HG03196 (cell line): ENCODE measurements at regions not wholly inside any gene's neighbourhood (a gene's known extent, or its start where the extent isn't known, plus 50 kb on each side); places are given as distances from the start of the nearest gene placed in this dataset.

ENCODE experiments used
- ATAC-seq: cut with Tn5 transposase; IDR thresholded peaks from one replicate; pipeline ENCODE4 v1.9.1; 2021; ENCODE audit not compliant: unreplicated experiment

DNA sequence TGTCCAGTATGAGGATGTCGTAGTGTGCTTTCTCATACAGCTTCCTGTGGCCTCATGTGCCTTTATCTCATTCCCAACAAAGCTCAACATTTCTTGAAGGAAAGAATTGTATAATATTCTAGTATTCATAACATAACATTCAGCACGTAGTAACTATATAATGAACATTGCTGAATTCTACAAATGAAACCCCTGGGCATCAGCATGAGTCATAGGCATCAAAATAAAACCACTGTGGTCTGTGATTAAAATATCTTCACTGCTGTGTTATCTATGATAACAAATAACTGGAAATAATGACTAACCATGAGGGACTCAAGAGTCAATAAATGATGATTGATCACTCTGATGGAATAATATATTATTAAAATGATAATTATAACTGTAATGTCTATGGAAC, 255.2 kb downstream of the EMP1 start:
- no peak for ATAC-seq

DNA sequence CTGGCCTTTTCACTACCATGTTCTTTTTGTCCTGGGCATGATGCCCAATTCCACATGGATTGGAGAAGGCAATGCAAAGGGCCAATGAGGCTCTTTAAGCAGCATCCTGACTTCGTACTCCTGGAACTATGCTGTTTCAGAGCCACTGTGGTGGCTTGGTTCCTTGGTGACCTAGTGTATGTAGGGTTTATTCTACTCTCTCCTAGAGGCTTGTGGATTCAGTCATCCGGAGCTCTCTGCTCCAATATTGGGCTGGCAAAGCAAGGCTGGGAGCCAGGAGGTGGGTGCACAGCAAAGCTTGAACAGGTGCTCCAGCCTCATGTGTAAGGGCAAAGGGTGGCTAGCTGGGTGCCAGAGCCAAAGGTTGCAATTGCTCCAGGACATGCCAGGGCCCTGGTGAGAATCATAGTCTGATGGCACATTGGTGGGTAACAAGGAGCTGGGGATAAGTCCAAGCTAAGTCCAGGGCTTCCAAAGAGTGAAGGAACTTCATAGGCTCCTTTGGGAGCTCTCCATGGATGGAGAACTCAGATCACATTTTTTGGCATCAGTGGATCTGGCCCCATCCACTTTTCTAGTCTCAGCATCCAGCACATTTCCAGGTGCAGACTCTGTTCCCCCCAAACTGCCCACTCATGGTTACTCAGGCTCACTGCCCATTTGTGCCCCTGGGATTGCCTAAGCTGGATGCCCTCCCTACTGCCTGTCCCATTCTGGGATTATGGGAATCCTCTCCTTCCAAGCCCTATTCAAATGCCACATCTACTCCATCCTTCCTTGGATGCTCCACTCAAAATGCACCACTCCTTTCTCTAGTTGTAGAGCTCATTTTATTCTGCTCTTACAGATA, 253.9 kb downstream of the EMP1 start:
- no peak for ATAC-seq

DNA sequence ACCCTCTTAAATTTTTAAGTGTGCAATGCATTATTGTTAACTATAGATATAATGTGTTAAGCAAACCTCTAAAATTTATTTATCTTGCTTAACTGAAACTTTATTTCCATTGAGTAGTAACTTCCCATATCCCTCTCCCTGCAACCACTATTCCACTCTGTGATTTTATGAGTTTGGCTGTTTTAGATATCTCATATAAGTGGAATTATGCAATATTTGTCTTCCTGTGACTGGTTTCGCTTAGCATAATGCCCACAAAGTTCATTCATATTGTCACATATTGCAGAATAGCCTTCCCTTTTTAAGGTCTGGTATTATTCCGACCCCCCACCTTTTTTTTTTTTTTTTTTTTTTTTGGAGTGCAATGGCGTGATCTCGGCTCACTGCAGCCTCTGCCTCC, 247.6 kb downstream of the EMP1 start:
- no peak for ATAC-seq

DNA sequence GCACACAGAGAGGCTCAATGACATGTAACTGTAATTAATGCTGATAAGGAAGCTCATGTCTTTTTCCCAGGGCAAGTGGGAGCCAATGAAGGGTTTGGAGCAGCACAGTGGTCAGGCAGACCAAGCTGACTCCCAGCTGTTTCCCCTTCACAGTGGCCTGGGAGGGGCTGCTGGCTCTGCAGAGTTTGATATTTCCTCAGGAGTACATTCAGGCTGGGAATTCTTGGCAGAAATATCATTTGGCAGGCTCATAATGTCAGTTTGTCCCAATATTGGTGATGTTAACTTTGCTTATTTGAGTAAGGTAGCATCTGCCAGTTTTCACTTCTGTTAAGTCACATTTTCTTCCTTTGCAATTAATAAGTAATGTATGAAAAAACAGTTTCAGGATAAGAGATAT, 247.0 kb downstream of the EMP1 start:
- no peak for ATAC-seq

DNA sequence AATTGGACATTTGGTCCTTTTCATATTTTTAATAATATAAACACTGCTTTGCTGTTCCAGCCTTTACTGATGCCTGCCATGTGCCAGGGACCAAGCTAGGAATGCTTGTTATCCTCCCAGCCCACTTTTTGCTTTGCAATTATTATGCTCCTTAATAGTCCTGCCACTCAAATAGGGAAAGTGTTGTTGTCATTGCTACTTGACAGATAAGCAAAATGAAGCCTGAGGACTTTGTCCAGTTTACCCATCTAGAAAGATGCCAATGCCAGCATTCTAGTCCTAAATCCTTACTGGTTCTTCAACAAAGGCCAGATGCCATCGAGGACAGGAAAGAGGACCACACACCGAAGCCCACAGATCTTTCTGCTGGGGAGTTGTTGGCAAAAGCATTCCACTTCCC, 246.5 kb downstream of the EMP1 start:
- ATAC-seq: no peak

DNA sequence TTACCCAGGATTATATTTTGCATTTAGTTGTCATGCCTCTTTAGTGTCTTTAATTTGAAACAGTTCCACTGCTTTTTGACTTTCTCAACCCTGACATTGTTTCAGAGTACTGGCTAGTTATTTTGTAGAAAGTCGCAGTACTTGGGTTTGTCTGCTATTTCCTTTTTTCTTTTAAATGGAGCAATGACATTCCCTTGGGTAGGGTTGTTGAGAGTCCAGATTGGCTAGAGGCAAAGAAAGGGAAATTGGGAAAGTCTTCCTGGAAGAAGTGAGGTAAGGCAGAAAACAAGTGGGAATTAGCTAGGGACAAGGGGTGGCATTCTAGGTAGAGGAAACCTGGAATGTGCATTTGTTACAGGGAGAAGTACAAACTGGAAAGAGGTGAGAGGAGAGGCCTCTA, 245.9 kb downstream of the EMP1 start:
- no peak for ATAC-seq

DNA sequence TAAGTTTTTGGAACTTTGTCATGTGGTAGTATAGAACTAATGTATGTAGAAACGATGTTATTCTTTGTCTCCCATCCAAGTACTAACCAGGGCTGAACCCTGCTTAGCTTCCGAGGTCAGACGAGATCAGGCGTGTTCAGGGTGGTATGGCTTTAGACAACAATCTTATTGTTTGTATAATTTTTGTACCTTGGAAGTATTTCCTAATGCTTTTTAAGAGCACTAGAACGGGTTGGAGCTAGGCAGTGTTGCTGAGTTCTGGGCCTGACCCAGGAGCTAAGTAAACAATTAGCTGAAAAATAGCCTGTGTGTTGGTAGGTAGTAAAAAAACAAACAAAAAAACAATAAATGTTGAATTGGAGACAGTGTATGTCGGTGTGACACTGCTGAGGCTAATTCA, 244.3 kb downstream of the EMP1 start:
- ATAC-seq: no peak

DNA sequence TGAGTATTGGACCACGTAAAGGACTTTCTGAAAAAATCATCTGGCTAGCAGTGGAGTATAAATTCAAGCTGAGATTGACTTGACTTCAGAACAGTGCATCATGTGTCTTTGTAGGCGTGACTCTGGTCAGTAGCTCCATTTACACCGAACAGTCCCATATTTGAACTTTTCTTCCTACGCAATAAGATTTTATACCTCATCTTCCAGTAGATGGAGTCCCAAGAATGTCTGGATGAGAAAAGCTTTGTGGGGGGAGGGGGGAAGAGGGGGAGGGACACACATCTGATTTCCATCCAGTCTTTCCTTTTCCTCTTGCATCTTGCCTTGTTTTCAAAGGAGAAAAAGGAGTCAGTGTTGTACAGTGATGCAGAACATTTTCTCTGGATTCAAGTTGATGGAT, 241.0 kb downstream of the EMP1 start:
- no peak for ATAC-seq

DNA sequence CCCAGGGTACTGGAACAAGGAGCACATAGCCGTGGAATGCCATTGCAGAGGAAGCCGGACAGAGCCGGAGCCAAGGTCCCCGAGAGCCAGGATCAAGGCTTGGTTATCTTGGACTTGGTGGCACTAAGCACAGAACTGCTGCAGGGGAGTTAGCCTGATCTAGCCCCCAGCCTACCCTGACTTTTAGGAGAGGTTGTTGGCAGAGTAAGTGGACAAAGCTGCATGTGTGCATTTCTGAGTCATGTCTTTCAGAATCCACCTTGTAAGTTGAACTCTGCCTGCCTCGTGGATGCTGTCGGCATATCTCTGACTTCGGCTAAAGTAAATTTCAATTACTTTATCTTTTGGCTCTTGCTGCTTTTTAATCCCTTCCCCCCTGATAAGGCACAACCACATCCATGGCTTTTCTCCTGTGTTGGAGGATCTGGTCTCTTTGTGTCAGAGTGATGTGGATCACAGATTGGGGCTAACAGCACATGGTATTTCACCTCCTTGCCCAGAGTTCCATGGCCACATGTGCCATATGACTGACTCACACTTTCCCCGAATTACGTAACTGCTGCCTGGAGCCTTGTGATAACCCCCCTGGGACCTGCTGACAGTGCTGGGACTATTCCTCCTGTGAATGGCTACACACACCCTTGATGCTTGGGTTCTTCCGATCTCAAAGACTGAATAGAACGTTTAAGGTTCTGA, 240.3 kb downstream of the EMP1 start:
- no peak for ATAC-seq

DNA sequence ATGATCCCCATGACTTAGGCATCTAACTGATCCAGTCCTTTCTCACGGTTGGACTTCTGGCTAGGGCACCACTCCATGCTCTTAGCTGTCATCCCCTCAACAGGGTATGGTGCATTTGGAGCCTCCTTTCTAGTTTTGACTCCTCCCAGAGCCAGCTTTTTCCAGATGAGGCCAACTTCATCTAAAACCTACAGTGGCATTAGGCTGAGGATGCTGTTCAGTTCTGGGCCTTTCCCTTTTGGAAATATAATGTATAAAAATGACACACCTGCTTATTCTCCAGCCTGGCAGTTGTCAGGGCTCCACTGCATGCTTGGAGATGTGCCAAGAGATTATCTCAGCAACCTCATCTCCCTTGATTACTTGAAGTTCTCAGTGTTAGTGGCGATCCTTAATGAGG, 239.7 kb downstream of the EMP1 start:
- ATAC-seq: no peak

DNA sequence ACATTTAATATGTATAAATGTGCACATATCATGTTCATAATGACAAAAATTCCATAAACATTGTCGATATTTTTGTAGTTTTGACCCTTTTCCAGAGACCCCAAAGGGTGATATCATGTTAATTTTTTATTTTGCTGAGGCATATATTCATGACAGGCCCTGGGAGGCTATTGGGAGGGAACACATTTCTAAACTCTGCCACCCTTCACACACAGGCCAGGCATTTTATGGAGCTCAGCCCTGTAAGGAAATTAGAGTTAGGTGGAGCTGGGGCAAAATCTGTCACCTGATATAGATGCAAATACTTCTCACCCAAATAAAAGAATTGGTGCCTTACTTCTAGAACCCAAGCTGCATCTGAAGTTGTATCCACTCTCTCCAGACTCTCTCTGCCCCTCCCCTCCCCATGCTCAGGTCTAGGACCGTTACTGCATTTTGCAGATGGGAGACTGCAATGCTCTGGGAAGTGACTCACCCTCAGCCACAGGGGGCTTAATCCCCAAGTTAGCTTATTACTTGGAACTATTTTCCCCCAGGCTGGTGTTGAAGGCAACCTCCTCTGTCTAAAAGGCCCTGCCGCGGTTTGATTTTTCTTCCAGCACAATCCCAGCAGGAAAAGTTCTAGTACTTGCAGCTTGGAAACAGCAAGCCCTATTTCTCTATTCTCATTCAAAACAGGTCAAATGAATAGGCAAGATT, 238.9 kb downstream of the EMP1 start:
- ATAC-seq: no peak

DNA sequence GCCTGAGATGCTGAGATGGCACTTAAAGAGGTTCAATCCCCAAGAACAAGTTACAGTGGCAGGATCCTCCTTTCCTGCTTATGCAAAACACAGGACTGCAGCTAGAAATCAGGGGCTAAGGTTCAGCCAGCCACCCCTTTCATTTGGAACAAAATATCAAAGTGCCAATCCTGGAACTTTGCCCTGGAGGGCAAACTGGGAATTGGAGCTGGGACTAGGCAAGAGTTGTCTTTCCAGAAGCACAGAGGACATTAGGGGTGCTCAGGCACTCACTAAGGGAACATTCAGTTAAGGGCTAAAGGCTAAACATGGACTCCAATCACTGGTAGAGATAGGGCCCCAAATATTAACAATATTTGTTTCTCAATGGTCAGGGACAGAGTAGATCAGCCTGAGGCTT, 237.2 kb downstream of the EMP1 start:
- no peak for ATAC-seq

DNA sequence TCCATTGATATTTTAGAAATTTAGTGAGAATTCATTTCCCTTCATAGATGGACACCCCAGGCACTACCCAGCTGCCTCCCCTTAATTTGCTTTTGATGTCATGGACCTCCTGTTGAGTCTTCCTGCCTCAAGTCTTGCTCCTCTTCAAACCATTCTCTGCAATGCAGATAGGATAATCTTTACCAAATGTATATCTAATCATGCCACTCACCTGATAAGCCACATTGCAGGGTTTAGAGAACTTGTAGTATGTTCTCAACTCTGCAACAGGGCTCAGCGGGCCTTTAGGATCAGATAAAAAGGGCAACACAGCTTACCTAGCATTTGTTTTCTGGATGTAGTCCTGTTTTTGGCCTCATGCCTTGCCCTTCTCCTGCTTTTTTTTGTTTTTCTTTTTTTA, 234.5 kb downstream of the EMP1 start:
- ATAC-seq: no peak

DNA sequence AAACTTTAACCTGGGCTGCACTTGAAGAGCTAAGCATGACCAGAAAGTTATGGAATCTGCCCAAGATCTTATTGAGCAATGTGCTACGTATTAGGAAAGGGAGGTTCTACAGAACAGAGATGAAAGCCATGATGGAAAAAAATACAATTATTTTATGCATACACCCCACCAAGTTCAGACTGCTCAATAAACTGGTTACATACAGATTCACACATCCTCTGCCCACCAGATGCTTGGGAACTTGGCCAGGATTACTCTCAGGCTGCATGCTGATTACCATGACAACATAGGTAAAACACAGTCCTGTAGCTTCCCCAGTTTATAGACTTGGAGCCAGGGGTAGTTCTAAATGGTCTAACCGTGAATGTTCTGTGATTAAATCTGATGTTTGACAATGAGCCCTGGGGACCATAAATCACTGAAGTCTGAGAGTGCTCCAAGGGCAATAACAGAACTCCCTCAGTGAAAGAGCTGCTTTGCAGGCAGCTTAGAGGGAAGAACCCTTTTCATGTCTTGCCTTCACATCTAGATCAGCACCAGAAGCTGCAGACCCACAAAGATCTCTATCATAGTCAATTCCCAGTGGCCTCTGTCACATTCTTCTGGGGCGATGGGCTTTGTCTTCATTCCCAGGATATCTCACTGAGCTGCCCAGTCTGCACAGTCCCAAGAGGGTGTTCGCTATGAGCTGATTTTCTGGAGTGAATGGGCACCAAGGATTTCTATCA, 232.2 kb downstream of the EMP1 start:
- ATAC-seq: no peak

DNA sequence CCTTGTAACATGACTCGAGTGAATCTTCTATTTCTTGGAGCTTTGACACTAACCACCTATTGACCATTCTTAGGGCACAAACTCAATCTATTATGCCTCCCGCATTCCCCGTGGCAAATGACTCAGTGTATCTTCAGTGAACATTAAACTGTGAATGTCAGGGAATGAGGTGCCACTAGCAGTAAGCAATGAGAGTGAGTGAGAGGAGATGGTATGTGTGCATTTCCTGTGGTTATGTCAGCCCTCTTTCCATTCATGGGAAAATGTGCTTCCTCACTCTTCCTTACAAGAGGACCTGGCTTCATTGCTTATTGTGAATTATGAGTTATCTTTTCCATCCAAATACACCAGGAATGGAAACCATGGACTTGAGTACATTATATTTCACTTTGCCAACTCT, 229.2 kb downstream of the EMP1 start:
- no peak for ATAC-seq

DNA sequence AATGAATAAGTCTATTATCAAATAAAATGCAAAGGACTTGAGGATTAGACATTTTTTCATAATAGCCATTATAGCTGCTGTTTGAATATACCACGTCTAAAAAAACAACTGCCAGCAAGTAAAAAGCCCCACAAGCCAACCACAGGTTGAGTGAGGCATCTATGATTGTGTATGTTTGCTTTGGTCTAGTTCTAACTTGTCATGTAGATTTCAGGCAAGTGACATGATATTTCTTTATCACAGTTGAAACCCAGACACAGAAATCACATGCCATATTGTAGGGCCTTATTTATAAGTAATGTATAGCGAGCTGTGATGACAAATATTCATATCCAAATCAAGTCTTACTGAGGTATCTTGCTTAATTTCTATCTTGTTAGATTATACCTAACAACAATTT, 225.8 kb downstream of the EMP1 start:
- no peak for ATAC-seq

DNA sequence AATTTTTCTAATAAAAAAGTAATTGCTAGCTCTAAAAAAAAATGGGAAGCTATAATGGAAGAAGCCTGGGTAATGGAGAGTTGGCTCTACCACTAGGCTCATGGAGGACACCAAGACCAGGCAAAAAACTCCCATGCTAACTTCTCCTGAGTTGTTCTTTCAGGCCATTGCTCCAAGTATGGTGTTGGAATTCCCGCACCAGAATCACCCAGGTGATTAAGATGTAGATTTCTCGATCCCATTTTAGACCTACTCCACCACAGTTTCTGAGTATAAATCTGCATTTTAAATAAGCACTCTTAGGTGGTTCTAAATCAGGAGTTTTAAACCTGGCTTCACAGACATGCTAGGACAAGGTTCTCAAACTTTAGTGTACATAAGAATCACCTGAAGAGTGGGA, 221.0 kb downstream of the EMP1 start:
- no peak for ATAC-seq

DNA sequence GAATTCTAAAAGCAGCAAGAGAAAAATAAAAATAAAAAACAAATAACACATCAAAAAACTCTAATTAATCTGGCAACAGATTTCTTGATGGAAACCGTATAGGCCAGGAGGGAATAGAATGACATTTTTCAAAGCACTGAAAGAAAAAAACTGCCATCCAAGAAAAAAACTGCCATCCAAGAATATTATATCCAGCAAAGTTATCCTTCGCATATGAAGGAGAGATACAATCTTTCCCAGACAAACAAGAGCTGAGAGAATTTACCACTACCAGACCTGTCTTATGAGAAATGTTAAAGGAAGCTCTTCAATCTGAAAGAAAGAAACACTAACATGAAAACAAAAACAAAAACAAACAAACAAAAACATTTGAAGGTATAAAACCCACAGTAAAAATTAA, 214.8 kb downstream of the EMP1 start:
- ATAC-seq: no peak

DNA sequence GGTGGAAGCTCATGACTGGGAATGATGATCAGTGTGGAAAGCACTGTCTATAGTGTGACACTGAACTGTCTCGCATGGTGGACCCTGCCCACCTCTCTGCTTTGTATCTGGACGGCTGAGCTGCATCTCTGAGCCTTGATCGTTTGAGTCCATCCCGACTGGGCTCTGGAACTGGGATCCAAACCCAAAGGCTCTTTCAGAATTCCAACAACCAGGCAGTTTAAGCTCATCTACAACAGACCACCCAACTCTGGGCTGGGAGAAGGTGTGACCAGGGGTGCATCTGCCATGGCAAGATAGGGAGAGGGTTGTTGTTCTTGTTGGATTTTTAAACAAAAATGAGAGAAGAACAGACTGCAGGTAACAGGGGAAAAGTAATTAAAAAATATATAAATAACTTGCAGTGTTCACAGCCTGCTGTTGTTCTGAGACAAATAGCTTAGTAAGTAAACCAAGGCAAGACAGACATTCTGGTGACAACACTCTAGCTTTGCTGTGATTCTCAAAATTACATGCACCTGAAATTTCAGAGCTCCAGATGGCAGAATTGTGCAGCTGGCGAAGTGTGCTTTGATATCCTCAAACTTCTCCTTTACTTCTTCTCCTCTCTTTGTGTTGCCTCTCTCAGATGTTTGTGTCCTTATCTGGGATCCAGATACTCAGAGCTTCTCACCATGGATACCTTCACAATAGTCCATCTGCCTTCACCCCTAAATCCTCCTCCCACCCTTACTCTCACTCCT, 209.6 kb downstream of the EMP1 start:
- ATAC-seq: no peak

DNA sequence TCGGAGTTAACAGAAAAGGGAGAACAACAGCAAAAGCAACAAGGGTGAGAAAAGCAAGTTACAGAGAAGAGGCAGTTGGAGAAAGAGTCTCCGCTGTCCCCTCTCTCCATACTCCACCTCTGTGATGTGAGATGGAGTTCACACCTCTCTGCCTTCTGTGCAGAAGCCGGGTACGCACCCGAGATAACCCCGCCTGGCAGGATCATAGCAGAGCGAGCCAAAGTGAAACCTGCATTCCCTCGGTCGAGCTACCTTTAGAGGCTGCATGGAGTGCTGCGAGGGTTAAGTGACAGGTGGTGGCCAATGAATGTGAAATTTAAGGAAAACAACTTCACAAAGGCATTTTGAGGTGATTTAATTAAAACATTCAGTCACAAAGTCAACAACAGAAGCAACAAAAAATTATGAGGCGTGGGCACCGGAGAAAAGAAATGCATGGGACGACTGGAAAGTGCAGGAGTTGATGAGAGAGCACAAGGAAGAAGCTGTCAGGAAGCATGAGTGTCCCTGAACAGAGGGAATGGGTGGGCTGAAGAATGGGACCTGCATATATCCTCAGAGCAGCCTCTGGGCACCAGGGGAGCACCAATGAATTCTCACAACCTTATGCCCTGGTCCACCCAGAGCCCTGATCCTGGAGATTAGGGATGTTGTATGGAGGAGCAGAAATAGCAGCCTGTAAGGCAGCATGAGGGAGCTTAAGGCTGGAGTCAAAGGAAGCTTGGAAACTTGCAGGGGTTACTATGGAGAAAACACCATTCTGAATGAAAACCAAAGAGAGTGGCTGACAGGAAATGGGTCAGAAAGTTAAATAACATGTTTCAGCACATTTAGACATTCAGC, 208.3 kb downstream of the EMP1 start:
- no peak for ATAC-seq
